ENCODE measurements at regions not wholly inside any gene's neighbourhood (a gene's known extent, or its start where the extent isn't known, plus 50 kb on each side); places are given as distances from the start of the nearest gene placed in this dataset.

GRCh38 chr18:78713726-78714125 lies 265.9 kb upstream of the SALL3 start:
- TF ChIP-seq SP2 (CRISPR knock-in tag; IDR thresholded peaks at IDR 0.05) (no peak), KDM1A (CRISPR knock-in tag; IDR thresholded peaks at IDR 0.05) (no peak), ZNF878 (CRISPR knock-in tag; IDR thresholded peaks at IDR 0.05) (no peak)

Data from HepG2 (cell line).